ENCODE measurements at regions not wholly inside any gene's neighbourhood (a gene's known extent, or its start where the extent isn't known, plus 50 kb on each side); places are given as distances from the start of the nearest gene placed in this dataset.

DNA sequence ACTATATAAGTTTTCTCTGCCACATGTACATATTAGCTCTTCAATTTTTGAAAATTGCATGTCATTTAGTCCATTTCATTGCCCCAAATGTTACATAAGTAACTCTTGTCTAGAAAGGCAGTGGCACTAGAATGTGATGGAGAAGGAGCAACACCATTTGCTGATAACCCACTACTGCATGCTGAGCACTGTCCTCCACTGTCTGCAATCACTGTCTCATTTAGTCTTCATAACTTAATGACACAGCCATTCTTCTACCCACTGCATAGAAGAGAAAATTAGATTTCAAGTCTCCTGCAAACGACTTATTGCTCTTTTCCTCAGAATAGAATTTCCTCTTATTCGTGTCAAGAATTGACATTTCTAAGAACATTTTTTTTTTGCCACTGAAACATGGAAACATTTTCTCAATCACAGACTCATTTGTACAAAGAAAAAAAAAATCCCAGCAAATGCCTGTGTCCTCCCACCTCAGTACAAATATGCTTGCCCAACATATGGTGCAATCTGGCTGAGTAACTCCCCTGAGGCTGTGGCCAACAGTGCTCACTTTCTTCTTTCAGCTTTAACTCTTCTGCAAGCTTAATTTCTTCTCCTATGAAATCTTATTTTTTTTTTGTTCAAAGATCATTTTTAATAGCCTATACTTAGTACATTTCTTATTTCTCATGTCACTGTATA lies 768.6 kb upstream of the HS6ST1 start:
- intact Hi-C loops (cut with DNase I) = no loop called here
- Histone ChIP-seq H3K27me3 (ENCODE audit: insufficient read depth in 3 of 3, low read length in 2 of 3) (peaks cover 0 to 2% (median 0%) of the 10 kb centered on the region in 3 donors), H3K4me3 (no peak overlapping the region), H3K4me1 (no peaks in the 10 kb centered on the region), H3K27ac (no peak overlapping the region), H3K36me3 (ENCODE audit: insufficient read depth in 1 of 2, low read depth in 1 of 2) (no peaks in the 10 kb centered on the region), H3K9me3 (no peaks in the 10 kb centered on the region)
- peak in 1 of 2 donors; percentile 29 for DNase-seq
- peak in 2 of 4 donors; percentile 52 to 53 for ATAC-seq
- TF ChIP-seq, protein P1, sequence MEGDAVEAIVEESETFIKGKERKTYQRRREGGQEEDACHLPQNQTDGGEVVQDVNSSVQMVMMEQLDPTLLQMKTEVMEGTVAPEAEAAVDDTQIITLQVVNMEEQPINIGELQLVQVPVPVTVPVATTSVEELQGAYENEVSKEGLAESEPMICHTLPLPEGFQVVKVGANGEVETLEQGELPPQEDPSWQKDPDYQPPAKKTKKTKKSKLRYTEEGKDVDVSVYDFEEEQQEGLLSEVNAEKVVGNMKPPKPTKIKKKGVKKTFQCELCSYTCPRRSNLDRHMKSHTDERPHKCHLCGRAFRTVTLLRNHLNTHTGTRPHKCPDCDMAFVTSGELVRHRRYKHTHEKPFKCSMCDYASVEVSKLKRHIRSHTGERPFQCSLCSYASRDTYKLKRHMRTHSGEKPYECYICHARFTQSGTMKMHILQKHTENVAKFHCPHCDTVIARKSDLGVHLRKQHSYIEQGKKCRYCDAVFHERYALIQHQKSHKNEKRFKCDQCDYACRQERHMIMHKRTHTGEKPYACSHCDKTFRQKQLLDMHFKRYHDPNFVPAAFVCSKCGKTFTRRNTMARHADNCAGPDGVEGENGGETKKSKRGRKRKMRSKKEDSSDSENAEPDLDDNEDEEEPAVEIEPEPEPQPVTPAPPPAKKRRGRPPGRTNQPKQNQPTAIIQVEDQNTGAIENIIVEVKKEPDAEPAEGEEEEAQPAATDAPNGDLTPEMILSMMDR (IDR thresholded peaks at IDR 0.05) = no peak
- 43 to 52% (median 49%) methylated on average over 2 of the region's 2 CpGs for WGBS, 3 donors

DNA sequence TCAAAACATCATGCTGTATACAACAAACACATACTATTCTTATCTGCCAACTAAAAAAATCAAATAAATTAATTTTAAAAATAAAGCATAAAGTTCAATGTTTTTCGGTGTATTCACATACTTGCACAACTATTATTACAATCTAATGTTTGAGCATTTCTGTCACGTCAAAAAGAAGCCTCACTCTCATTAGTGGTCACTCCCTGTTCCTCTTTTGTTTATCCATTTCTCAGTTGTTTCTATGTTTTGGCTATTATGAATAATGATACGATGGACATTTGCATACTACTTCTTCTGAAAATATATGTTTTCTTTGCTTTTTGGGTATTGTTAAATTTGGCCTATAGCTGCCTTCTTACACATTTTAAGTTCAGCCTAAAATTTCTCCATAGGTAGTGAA lies 773.0 kb upstream of the HS6ST1 start:
- TF ChIP-seq, protein P1 (IDR thresholded peaks at IDR 0.05) = no peak
- no peaks in the 10 kb centered on the region for H3K9me3 ChIP-seq
- no peaks in the 10 kb centered on the region for H3K4me1 ChIP-seq
- peaks cover 0 to 2% (median 0%) of the 10 kb centered on the region in 3 donors for H3K27me3 ChIP-seq (ENCODE audit: insufficient read depth in 3 of 3, low read length in 2 of 3)
- 73 to 89% (median 88%) methylated on average over 3 of the region's 3 CpGs for WGBS, 3 donors
- H3K36me3 ChIP-seq (ENCODE audit: insufficient read depth in 1 of 2, low read depth in 1 of 2) = no peaks in the 10 kb centered on the region
- no peak overlapping the region for H3K4me3 ChIP-seq
- ATAC-seq = no peak
- DNase-seq = no peak
- intact Hi-C loops (cut with DNase I) = no loop called here
- H3K27ac ChIP-seq = no peak overlapping the region

DNA sequence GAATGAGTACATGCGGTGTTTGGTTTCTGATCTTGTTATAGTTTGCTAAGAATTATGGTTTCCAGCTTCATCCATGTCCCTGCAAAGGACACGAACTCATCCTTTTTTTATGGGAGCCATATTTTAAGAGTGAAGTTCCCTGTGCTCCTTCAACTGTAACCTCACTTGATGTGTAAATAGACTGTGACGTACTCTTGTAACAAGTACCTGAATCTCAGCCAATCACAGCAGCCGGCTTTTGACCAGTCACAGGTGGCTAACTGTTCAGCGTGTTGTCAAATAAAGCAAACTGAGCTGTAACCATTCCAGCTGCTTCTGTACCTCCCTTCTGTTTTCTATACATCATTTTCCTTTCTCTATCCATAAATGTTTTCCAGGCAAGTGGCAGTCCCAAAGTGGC lies 774.3 kb upstream of the HS6ST1 start:
- Histone ChIP-seq H3K9me3 (no peaks in the 10 kb centered on the region), H3K27me3 (ENCODE audit: insufficient read depth in 3 of 3, low read length in 2 of 3) (peaks cover 0 to 2% (median 0%) of the 10 kb centered on the region in 3 donors), H3K4me3 (no peak overlapping the region), H3K36me3 (ENCODE audit: insufficient read depth in 1 of 2, low read depth in 1 of 2) (no peaks in the 10 kb centered on the region), H3K27ac (no peak overlapping the region), H3K4me1 (no peaks in the 10 kb centered on the region)
- ATAC-seq (peak in 2 of 4 donors; percentile 46 to 61), DNase-seq (no peak)
- TF ChIP-seq, protein P1 (IDR thresholded peaks at IDR 0.05) = no peak
- 40 to 57% (median 48%) methylated on average over 5 of the region's 5 CpGs for WGBS, 3 donors
- intact Hi-C loops (cut with DNase I) = no loop called here

DNA sequence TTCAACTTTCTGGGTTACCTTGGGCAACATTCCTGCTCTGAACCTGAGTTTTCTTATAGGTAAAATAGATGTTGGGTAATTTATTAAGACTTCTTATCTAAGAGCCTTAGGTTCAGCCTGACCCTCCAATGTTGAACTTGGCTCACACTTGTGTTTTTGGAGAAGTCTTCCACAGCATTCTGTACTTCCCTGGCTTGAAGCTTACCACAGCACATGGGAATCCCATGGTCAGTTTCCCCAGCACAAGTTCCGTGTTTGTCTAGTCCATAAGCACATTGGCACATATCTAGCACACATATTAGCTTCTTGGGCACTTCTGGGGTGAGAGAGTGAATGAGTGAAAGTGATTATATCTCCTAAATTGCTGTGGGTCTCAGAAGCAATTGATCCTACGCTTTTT lies 782.5 kb upstream of the HS6ST1 start:
- Histone ChIP-seq H3K4me3 (no peak overlapping the region), H3K27ac (no peak overlapping the region), H3K4me1 (no peaks in the 10 kb centered on the region), H3K36me3 (ENCODE audit: insufficient read depth in 1 of 2, low read depth in 1 of 2) (no peaks in the 10 kb centered on the region), H3K27me3 (ENCODE audit: insufficient read depth in 3 of 3, low read length in 2 of 3) (no peaks in the 10 kb centered on the region), H3K9me3 (no peaks in the 10 kb centered on the region)
- ATAC-seq (no peak), DNase-seq (no peak)
- TF ChIP-seq, protein P1 (IDR thresholded peaks at IDR 0.05) = no peak
- WGBS, 3 donors = 65 to 80% (median 77%) methylated on average over 2 of the region's 2 CpGs
- intact Hi-C loops (cut with DNase I) = no loop called here

Data from psoas muscle (tissue), 7 donors.